ENCODE measurements at regions not wholly inside any gene's neighbourhood (a gene's known extent, or its start where the extent isn't known, plus 50 kb on each side); places are given as distances from the start of the nearest gene placed in this dataset.

- TF ChIP-seq EP300 (IDR thresholded peaks at IDR 0.05) (no peak), CTCF (IDR thresholded peaks at IDR 0.05) (no peak)
These were observed 921.4 kb downstream of the TRIB2 start for GRCh38 chr2:13638181-13638580.

Measured in tibial nerve (tissue), 4 donors.